Mammary epithelial cell (primary cell): ENCODE measurements at regions not wholly inside any gene's neighbourhood (a gene's known extent, or its start where the extent isn't known, plus 50 kb on each side); places are given as distances from the start of the nearest gene placed in this dataset.

Source experiments
- EZH2 ChIP-seq: IDR thresholded peaks from 2 replicates; pipeline ENCODE4 v1.6.1; 2012; ENCODE audit warnings: low read length, inconsistent platforms, borderline replicate concordance
- TF ChIP-seq, protein P1 (sequence below), 2 donors: IDR thresholded peaks in 1 of 2; conservative IDR thresholded peaks in 1 of 2; 2 replicates each; pipeline ENCODE4 v1.5.1; 2011 to 2012; ENCODE audit warnings: inconsistent platforms in 2 of 2, low read length in 2 of 2, mild to moderate bottlenecking in 2 of 2, control low read depth in 1 of 2, low read depth in 1 of 2; ENCODE audit not compliant: insufficient read depth in 1 of 2; ENCODE audit errors: extremely low read depth in 1 of 2

DNA sequence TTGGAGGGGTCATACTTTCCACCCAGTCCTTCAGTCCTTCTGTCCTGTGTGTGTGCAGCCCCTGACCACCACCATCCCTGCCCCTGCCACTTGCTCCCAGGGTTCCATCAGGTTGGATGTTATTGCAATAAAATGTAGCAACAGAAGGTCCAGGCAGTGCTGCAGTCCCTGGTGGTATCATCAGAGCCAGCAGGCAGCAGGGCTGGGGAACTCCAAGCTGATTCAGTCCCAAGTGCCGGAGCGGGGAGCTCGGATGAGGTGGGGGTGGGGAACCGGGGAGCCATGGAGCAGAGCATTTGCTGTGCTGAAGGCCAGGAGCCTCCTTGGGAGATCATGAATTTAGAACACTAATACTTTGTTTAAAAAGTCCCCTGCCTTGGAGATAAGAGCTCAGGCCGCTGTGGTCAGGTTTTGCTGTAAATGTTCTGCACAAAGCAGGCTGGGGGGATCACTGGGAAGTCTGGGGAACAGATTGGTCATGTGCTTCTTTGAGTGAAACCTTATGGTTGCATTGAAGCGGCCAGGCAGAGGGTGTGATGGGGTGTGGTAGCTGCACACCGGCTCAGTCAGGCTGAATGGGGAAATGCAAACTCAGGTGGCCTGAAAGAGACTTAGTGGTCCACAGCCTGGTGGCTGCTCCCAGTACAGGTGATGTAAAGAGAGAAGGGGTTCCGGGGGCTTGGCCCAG, 225.9 kb downstream of the SEC14L1 start:
- TF ChIP-seq, protein P1, sequence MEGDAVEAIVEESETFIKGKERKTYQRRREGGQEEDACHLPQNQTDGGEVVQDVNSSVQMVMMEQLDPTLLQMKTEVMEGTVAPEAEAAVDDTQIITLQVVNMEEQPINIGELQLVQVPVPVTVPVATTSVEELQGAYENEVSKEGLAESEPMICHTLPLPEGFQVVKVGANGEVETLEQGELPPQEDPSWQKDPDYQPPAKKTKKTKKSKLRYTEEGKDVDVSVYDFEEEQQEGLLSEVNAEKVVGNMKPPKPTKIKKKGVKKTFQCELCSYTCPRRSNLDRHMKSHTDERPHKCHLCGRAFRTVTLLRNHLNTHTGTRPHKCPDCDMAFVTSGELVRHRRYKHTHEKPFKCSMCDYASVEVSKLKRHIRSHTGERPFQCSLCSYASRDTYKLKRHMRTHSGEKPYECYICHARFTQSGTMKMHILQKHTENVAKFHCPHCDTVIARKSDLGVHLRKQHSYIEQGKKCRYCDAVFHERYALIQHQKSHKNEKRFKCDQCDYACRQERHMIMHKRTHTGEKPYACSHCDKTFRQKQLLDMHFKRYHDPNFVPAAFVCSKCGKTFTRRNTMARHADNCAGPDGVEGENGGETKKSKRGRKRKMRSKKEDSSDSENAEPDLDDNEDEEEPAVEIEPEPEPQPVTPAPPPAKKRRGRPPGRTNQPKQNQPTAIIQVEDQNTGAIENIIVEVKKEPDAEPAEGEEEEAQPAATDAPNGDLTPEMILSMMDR (conservative IDR thresholded peaks at IDR 0.05 in 1 of 2, IDR thresholded peaks at IDR 0.05 in 1 of 2; ENCODE audit: extremely low read depth in 1 of 2, insufficient read depth in 1 of 2, low read depth in 1 of 2, low read length in 2 of 2), result no peak
- TF ChIP-seq EZH2, result no peak
